ENCODE measurements at regions not wholly inside any gene's neighbourhood (a gene's known extent, or its start where the extent isn't known, plus 50 kb on each side); places are given as distances from the start of the nearest gene placed in this dataset.

DNA sequence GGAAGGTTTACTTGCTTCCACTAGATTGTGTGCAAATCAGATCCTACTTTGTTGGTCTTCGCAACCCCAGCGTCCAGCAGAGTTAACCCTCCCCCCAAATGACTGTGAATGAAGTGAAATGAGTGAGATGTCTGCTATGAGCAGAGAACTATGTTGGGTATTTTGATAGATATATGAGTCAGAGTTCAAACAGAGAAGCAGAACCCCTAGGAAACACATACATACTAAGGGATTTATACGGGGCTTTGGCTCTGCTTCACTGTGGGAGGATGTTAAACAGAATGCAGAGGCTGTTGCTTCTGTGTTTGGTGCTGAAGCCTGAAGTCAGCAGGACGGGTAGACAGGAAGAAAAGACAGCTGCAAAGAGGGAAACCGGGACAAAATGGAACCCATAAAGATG lies 197.0 kb downstream of the MZT1 start:
- TF ChIP-seq, protein P1, sequence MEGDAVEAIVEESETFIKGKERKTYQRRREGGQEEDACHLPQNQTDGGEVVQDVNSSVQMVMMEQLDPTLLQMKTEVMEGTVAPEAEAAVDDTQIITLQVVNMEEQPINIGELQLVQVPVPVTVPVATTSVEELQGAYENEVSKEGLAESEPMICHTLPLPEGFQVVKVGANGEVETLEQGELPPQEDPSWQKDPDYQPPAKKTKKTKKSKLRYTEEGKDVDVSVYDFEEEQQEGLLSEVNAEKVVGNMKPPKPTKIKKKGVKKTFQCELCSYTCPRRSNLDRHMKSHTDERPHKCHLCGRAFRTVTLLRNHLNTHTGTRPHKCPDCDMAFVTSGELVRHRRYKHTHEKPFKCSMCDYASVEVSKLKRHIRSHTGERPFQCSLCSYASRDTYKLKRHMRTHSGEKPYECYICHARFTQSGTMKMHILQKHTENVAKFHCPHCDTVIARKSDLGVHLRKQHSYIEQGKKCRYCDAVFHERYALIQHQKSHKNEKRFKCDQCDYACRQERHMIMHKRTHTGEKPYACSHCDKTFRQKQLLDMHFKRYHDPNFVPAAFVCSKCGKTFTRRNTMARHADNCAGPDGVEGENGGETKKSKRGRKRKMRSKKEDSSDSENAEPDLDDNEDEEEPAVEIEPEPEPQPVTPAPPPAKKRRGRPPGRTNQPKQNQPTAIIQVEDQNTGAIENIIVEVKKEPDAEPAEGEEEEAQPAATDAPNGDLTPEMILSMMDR (IDR thresholded peaks at IDR 0.05; ENCODE audit: insufficient read depth, low read length, poor library complexity, severe bottlenecking), result no peak
- no peak for TF ChIP-seq EZH2phosphoT487 (conservative IDR thresholded peaks at IDR 0.05; ENCODE audit: low read length)

All from SU-DHL-6 (cell line).